ENCODE measurements at regions not wholly inside any gene's neighbourhood (a gene's known extent, or its start where the extent isn't known, plus 50 kb on each side); places are given as distances from the start of the nearest gene placed in this dataset.
"Not testable (repeated sequence)": the region's sequence is repeated elsewhere in the genome, so short reads cannot be mapped to it uniquely, and the experiment has no call there.

DNA sequence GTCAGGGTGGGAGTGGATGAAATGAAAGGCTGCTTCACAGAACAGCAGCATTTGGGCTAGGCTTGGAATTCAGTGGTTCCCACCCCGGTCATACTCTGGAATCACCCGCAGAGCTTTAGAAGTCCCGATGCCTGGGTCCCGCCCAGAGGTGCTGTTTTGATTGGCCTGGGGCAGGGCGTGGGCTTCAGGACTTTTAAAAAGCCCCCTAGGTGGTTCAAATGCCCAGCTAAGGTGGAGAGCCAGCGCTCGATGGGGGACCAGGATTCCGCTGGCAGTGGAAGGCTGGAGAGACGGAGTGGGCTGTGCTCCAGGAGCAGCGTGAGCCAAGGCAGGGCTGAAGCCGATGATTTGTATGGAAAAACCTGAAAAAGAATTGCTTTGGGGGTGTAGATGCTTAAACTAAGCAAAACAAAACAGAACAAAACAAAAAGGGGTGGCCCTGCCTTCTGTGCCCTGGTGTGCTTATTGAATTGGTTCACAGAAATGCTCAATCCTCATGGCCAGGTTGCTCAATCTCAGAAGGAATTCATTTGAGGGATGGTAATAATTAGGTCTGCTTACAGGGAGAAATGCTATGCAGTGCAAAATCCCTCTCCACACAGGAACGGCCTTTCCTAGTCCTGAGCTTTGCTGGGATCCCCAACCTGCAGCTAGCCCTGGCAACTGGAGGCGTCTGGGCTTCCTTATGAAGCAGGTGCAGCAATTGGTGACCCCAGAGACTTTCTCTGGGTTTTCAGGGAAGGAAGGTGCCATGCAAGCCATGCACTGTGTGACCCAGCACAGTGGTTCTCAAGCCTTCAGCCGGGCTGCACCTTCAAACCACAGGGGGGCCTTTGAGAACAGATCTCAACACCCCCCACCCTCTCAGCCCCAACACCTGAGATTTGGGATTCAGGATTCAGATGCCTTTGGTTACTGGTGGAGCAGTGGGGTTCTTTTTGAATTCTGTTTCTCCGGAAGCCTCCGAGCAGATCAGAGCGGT, 174.0 kb upstream of the ZNF618 start:
- no peak for DNase-seq (ENCODE audit: low read depth, low spot score)

DNA sequence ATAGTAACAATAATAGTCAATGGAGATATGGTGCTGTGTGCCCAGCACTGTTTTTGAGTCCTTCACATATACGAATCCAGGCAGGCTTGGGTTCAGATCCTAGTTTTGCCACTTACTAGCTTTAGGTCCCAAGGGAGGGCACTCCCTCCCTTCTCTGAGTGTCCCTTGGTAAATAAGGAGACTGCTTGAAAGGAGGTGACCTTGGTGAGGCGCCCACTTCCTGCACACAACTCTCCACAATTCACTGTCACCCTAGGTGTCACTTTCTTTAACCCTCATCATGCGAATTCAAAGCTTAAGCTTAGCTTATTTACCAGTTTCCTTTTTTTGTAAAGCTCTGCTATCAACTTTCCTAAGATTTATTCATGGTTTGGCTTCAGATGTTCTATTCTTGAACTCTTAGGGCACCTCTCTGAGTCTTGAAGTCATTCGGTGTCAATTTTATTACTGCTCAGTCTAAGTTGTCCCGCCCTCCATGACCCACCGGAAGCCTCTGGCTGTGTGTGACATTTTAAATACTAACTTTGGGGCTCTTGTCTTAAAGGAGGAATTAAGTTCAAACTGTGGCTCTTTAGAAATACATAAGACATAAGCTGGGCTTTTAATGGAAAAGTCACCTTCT, 170.7 kb upstream of the ZNF618 start:
- no peak for DNase-seq (ENCODE audit: low read depth, low spot score)

DNA sequence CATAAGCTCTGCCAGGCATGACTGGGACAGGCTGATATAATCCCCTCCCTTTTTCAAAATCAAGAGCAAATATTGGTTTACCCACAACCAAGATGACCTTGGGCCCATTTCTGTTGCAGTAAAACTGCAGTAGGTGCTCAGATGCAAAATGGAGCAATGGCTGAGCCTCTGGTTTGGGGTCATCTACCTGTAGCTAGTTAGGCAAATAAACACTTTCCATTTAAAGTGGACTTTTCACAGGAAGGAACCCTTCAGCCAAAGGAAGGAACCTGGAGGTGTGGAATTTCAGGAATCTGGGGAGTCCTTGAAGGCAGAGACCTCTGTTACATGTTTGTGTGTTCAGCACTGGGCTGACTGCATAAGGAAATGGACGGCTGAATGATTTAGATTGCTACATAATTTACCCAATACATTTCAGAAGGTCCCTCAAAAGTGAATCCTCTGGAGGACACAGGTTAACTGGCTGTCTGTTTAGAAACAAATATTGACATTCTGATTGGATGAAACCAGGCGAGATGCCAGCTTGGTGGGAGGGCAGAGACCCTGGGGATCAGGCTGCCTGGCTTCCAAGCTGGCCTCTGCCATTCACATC, 170.1 kb upstream of the ZNF618 start:
- DNase-seq (ENCODE audit: low read depth, low spot score): no peak

DNA sequence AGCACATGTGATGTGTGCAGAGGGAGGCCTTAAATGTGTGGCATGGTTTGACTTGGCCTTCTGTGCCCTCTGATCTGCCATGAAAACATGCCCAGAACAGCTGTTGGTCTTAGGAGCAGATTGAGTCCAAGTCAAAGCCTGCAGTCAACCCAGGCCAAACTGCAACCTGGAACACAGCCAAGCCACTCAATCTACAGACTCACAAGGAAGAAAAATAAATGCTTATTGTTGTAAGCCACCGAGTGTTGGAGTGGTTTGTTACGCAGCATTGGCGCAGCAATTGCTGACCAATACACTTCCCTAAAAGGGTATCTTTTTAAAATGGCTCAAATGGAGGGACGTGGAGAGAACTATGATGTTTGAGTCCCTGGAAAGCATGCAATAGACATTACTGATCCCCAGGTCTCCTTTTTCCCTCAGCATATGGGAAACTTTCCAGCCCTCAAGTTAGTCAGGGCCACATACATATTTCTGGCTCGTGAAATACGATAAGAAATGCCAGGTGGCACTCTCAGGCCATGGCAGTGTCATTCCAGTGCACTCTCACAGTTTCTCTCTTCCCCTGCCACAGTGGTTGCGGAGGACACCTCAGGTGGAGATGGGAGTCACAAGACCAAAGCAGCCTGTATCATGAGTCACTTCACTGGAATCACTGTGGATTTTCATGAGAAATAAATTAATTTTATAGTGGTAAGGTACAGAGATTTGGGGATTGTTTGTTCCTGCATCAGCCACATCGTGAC, 168.0 kb upstream of the ZNF618 start:
- no peak for DNase-seq (ENCODE audit: low read depth, low spot score)

DNA sequence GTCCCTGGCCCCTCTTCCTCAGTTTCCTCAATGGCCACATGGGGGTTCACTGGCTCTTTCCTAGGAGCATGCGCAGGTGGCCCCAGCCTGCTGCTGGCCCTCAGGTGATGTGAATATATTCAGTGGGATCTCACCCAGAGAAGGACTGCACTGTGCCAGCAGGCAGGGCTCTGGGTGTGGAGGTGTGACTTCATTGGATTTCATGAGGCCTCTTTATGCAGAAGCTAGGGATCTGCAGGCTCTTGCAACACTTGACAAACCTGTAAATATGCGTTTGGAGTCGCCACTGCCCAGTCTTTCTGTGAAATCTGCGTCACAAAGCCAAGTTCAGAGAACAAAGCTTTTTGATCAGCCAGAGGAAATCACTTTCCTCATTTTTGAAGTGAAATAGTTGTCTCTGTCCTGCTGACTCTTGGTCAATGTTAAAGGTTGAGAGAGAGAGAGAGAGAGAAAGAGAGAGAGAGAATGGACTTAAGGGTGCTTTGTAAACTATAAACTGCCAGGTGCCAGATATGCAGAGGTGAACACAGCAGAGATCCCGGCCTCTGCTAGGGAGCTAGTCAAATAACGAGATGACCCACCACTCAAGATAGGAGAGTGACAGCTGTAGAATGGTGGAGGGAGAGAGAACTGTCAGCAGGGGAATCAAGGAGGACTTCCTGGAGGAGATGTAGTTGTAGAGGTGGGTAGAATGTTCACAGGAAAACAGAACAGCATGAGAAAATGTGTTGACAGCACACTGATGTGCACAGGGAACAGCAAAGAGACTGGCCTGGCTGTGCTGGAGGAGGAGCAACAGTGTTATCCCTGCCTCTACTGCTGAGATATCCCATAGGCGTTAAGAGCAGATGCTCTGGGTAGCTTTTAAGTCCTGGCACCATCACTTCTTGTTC, 167.0 kb upstream of the ZNF618 start:
- DNase-seq (ENCODE audit: low read depth, low spot score): no peak

DNA sequence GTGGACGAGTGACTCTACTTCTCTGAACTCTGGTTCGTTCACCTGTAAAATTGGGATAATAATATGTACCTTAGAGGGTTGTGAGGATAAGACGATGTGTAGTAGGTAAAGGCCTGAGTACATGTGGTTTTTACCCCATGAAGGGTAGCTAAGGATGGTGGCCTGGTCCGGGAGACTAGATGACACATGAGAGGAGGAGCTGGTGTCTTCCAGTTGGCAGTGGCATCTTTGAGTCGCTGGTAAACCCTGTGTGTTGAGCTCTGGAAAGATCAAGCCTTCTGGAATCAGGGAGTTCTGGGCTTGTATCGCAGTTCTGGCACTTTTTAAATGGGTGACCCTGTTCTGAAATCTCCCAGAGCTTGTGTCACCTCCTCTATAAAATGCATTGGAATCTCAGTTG, 166.4 kb upstream of the ZNF618 start:
- no peak for DNase-seq (ENCODE audit: low read depth, low spot score)

DNA sequence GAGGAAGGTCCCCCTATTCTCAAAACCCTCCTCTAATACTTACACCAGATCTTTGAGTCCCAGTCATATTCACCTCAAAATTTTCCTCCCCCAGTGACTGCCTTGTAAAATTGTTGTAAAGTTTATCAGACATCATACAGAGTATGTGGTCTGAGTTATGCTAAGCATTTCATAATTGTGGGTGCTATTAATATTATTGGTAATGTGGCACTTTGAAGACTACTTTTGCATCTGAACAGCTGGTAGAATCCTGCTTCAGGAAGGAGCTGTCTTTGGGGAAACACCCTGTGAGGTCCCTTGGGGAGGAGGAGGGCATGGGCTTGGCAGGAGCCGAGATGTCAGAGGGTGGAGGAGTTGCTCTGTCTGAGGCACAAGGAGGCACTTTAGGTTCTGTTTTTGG, 164.9 kb upstream of the ZNF618 start:
- no peak for DNase-seq (ENCODE audit: low read depth, low spot score)

DNA sequence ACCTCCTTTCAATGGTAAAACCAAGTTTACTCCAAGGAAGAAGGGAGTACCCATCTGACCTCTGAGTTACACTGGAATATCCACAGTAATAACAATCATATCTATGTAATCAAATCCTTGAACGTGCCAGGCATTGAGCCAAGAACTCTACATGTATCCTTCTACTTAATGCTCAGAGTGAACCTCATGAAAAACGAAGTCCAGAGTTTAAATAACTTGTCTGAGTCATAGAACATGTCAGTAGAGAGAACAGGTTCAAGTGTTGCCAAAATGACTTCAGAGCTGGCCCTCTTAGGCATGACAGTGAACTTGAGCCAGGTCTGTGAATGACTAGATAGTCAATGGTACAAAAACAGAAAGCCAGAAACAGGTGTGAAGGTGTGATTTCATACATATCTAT, 164.1 kb upstream of the ZNF618 start:
- no peak for DNase-seq (ENCODE audit: low read depth, low spot score)

DNA sequence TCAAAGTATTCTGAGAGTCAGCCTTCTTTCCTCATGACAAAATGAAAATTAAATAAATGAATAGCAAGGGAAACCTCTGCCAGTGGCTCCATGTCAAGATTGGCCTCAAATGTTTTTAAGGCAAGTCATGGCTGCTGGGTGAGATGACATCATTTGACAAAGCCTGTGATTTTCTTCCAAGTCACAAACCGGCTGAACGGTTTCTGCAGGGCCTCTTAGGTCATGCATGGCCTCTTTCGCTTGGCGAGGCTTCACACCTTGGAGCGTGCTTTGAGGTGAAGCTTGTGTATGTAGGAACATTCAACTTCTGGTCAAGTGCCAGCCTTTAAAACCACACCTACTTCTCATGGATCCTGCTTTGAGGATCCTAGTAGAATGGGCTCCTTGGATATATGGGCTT, 161.0 kb upstream of the ZNF618 start:
- no peak for DNase-seq (ENCODE audit: low read depth, low spot score)

DNA sequence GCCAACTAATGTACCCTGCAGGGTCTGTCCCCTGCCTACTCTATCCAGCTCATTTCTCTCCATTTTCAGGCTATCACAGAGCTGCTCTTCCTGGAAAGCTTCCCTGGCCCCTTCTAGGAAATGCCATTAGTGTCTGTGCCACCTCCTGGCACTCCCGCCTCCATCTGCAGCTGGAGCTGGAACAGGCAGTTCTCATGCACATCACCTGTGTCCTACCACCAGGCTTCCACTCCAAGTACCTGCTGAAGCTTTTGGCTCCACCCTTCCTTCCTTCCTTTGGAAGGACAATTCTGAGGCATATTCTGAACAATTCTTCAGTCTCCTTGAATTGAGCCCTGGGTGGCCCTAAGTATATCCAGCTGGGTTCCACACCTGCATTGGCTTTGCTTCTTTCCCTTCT, 156.2 kb upstream of the ZNF618 start:
- DNase-seq (ENCODE audit: low read depth, low spot score): no peak

DNA sequence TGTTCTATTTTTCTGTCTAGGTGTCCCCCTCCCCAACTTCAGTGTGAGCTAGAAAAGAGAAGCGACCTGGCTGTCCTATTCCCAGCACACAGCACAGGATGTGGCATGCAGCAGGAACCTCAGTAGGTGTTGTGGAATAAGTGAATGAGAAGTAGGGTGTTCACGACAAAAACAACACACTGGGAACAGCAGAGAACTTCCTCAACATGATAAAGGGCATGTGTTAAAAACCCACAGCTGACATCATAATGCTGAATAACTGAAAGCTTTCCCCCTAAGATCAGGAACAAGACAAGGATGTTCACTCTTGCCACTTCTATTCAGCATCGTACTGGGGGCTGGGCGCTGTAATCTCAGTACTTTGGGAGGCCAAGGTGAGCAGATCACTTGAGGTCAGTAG, 155.6 kb upstream of the ZNF618 start:
- no peak for DNase-seq (ENCODE audit: low read depth, low spot score)

DNA sequence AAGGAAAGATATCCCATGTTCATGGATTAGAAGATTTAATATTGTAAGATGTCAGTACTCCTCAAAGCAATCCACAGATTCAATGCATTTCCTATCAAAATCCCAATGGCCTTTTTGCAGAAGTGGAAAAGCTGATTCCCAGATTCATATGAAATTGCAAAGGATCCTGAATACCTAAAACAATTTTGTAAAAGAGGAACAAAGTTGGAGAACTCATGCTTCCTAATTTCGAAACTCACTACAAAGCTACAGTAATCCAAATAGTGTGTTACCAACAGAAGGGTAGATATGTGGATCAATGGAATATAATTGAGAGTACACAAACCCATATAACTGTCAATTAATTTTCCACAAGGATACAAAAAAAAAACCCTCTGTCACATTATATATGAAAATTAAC, 154.3 kb upstream of the ZNF618 start:
- no peak for DNase-seq (ENCODE audit: low read depth, low spot score)

DNA sequence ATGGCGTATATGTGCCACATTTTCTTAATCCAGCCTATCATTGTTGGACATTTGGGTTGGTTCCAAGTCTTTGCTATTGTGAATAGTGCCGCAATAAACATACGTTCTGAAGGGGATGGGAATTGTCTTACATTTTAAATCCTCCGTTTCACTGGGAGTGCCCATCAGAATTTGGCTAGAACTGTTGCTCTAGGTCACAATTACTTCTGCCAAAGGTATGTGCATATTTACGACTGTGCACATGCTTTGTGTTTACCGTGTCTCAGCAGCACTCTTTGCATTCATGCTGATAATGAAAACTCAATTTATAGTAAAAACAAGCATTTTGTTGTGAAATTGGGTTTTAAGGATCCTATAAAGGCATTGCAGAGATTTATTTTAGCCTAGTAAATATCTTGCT, 151.9 kb upstream of the ZNF618 start:
- no peak for DNase-seq (ENCODE audit: low read depth, low spot score)

DNA sequence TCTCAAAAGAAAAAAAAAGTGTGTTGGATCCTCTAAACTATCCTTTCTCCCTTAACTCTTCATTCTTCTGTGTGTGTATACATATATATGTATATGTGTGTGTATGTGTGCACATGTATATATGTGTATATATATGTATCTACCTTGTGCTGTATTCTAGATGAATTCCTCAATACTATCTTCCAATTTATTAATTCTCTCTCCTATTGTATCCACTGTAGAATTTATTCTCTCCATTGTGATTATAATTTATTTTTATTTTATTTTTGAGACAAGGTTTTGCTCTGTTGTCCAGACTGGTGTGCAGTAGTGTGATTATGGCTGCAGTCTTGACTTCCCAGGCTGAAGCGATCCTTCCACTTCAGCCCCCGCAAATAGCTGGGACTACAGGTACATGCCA, 147.1 kb upstream of the ZNF618 start:
- DNase-seq (ENCODE audit: low read depth, low spot score): no peak

DNA sequence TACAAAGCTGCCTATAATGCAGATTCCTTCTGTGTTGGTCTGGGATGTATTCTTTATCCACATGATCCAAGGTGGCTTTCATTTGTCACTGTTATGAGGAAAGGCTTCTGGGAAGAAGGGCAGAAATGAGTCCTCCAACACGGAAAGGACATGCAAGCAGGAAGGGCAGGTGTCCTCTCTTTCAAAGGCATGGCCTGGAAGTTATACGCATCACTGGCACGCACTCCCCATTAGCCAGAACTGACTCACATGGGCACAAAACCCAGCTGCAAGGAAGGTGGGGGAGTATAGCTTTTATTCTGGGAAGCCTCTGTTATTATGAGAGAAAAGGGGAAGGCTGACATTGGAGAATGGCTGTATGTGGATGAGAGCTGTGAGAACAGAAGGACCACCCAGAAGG, 141.3 kb upstream of the ZNF618 start:
- DNase-seq (ENCODE audit: low read depth, low spot score): no peak

DNA sequence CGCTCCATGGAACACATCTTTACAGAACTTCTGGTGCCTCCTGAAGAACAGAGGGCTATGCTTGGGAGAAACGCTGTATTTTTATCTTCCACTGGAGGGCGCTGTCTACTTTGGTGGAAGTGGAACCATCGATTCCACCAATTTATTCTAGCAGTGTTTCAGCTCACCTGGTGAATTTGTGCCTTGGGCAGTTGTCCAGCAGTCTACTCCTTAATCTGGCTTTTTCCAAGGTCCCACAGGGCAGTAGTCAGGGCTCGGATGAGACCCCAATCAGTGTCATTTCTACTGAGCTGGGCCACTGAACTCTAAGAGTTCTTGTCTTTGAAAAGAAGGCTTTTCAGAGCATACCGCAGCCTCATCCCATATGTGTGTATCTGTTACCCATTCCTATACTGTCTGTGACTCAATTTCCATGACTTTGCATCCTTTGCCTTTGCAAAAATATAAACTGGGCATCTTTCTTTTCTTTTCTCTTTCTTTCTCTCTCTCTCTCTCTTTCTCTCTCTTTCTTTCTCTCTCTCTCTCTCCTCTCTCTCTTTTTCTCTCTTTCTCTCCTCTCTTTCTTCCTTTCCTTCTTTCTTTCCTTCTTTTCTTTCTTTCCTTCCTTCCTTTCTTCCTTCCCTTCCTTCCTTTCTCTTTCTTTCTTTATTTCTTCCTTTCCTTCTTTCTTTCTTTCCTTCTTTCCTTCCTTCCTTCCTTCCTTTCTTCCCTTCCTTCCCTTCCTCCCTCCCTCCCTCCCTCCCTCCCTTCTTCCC, 138.4 kb upstream of the ZNF618 start:
- peak; percentile 35 for DNase-seq (ENCODE audit: low read depth, low spot score)

DNA sequence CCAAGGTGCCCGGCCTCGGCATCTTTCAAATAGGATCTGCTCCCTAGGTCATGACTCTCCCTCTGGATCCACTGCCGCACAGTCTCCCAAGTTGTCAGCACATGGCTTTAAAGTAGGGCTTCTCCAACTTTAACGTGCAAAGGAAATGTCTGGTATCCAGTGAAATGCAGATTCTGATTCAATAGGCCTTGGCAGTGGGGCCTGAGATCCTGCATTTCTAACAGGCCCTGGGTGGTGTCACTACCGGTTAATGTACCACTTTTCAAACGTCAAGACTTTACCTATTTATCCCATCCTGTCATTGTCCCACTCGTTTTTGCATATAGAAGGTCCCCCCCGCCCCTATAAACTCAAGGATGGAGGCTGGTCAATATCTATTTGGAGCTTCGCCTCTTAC, 137.6 kb upstream of the ZNF618 start:
- DNase-seq (ENCODE audit: low read depth, low spot score): no peak

DNA sequence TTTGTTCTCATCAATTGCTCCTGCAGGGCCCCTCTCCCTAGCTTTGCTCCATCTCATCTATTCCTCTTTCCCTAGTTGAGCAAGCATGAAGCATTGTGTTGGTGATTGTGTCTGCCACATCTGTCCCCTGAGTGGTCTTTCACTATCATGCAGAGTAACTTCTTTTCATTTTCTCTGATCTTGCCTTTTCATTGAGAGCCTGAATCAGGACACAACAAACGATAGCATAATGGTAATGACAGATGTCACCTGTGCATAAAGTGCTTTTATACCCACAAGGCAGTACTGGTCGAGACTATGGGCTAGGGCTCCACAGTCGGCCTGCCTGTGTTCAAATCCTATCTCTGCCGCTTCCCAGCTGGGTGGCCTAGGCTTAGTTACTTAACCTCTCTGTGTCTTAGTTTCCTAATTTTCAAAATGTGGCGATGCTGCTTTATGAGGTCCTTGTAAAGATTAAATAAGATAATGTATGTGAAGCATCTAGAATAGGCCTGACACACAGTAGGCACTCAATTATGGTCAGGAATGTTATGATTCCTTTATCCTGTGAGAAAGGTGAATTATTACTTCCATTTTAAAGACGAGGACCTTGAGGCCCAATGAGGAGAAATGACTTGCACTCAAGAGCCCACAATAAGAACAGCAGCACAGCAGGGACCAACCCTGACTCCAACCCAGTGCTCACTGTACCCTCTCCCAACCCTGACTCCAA, 137.1 kb upstream of the ZNF618 start:
- no peak for DNase-seq (ENCODE audit: low read depth, low spot score)

DNA sequence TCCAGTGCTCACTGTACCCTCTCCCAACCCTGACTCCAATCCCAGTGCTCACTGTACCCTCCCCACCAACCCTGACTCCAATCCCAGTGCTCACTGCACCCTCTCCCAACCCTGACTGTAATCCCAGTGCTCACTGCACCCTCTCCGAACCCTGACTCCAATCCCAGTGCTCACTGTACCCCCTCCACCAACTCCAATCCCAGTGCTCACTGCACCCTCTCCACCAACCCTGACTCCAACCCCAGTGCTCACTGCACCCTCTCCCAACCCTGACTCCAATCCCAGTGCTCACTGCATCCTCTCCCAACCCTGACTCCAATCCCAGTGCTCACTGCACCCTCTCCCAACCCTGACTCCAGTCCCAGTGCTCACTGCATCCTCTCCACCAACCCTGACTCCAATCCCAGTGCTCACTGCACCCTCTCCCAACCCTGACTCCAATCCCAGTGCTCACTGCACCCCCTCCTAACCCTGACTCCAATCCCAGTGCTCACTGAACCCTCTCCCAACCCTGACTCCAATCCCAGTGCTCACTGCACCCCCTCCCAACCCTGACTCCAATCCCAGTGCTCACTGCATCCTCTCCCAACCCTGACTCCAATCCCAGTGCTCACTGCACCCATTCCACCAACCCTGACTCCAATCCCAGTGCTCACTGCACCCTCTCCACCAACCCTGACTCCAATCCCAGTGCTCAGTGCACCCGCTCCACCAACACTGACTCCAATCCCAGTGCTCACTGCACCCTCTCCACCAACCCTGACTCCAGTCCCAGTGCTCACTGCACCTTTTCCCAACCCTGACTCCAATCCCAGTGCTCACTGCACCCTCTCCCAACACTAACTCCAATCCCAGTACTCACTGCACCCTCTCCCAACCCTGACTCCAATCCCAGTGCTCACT, 136.3 kb upstream of the ZNF618 start:
- not testable (repeated sequence) for DNase-seq (ENCODE audit: low read depth, low spot score)

Measured in smooth muscle cell of the brain vasculature (primary cell).